ENCODE measurements at regions not wholly inside any gene's neighbourhood (a gene's known extent, or its start where the extent isn't known, plus 50 kb on each side); places are given as distances from the start of the nearest gene placed in this dataset.

DNA sequence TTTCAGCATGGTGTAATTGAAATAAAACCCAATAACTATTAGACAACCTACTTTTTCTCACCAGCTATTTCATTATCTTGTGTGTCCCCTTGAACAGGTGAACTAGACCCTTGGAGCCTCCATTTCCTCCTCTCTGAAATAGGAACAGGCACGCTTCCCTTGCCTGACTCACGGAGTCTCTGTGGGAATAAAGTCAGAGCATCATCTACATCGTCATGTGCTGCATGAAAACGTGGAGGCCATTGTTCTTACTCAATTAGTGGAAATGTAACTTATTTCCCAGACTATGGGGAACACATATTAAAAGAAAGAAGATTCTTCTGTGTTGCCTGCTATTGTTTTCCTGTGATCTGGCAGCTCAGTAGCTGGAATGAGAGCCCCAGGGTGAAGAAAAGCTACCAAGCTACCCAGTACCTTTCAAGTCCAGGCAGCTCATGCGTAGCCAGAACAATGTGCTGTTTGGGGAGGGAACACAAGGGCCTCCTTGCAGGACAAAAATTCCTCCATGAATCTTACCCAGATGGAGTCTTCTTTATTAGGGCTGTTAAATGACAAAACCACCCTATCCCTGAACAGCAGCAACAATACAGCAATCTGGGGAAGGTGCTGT is 59.8 kb downstream of the SOX11 start:
- no peak for DNase-seq

GRCh38 chr2:5756272-5756671 is 64.1 kb downstream of the SOX11 start:
- DNase-seq, result no peak

DNA sequence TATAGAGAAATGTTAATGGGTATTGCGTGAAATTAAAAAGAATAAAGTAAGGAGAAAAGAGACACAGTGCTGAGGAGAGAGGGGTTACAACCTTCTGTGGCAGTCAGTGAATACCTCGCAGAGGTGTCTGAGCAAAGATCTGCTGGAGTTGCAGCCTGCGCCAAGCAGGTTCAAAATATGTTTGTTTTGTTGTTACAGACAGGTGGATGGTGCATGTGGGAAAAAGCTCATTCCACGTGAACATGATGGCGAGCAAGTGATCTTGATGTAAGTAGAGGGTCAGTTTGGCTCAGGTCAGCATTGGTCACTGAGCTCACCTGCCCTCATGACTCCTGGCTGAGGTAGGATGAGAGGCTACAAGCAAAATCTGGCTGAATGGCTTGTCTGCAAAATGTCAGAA is 66.2 kb downstream of the SOX11 start:
- DNase-seq, result no peak

- no peak for DNase-seq
Measured at GRCh38 chr2:5759949-5760348, 67.8 kb downstream of the SOX11 start.

DNA sequence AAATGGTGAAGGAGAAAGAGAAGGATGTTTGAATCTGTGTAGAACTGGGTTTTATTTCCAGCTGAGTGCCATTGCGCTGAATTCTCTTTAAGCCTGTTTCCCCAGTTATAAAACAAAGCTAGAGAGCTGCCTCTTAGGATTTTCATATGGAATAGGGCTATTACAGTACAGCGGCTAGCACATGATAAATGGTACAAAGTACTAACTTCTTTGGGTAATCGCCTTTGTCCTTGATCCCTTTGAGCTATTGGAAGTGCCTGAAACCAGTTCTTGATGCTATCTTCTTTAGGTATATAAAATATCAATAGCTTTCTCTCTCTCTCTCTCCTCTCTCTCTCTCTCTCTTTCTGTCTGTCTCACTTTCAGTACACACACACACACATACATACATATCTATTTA is 71.3 kb downstream of the SOX11 start:
- no peak for DNase-seq

GRCh38 chr2:5764041-5764440 is 71.9 kb downstream of the SOX11 start:
- DNase-seq, result no peak

DNA sequence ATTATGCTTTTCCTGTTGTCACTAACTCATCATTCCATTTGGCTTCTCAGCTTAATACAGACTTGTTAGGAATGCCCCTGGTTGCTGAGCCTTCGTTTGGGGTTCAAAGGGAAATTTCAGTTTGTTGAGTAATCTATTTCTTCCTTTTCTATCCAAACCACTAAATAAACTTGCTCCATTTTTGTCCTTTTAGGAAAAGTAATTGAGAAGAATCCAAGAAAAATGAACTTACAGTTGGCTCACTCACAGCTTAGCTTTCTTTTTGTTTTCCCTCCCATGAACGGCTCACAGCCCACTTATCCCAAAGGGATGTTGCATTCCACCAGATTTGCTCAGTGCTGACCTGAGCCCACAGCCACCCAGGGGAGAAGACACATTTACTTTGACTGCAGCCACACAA is 73.9 kb downstream of the SOX11 start:
- DNase-seq, result no peak

DNA sequence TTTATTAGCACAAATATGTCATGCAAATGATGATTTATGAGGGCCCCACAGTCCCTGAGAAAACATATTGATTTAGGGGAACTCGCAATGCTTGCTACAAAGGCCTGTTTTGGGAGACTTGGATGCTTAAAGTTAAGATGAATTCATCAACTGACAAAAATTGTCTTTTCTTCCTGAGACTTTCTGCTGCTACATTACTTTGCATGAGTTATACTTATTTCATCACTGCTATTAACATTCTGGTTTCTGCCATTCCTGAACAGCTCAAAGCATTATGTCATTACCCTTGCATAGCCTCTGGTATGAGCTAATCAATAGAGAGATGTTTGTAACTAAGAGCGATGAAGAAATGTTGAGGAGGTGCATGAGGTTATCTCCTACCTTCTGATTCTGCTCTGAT is 74.4 kb downstream of the SOX11 start:
- DNase-seq, result no peak

DNA sequence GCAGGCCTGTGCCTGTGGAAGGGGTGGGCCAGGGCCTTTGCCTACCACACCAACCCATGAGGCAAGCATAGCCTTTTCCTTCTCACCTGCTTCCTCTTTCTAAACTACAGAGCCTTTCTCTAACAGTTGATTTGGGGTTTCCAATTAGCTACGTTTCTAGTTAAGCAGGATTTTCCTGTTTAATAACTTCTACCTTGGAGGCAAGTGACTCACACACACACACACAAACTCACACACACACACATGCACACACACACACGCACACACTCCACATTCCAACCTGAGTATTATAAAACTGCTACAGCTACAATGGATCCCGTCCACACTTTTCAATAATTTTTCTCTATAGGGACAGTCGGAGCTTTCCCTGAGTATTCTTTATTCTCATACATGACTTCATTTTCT is 84.9 kb downstream of the SOX11 start:
- DNase-seq, result no peak

DNA sequence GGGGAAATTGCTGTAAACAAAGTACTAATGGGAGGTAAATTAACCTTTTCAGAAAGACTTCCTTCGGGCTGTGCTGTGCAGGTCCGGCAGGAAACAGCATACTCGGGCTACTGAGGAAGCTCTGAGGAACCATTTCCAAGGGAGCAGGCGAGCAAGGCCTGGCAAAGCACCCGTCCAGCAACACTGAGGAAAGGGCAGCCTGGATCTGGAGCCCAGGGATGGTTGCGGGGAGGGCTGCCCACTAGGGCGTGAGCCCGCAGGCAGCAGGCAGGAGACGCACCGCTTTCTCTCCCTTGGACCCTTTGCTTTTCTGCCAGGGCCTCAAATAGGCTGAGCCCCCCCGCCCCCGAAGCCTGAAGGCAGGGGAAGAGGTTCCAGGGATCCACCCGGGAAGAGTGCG is 89.5 kb downstream of the SOX11 start:
- no peak for DNase-seq

GRCh38 chr2:5782103-5782502 is 89.9 kb downstream of the SOX11 start:
- no peak for DNase-seq

DNA sequence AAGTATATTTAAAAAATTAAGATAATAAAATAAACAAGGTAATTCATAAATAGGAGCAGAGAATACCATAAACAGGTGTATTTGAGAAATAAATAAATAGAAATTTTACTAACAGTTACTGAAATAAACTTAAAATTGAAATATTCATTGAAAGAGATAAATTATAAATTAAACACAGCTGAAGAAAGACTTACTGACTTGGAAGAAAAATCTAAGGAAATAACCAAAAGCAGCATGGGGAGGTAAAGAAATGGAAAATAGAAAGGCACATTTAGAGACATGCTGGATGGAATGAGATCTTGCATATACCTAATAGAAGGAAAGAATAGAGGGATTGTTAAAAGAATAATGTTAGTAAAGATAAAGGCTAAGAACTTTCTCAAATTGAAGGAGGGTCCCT is 96.3 kb downstream of the SOX11 start:
- no peak for DNase-seq

DNA sequence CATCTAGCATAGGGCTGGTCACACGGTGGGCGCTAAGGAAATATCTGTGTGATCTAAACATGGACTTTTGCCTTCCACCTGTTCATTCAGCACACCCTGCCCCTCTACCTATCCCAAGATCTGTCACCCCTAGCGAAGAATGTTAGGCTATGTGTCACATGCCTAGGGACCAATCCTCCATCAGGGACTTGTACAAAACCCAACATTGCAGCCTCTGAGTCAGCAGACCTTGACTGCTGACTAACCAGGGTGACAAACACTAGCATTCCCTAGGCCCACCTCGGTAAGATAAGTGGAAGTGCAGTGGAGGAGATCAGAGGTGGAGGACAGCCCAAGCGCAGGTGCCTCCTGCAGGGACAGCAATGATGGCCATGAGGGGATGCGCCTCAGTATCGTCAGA is 99.2 kb downstream of the SOX11 start:
- no peak for DNase-seq

GRCh38 chr2:5794012-5794411 is 101.8 kb downstream of the SOX11 start:
- DNase-seq, result no peak

DNA sequence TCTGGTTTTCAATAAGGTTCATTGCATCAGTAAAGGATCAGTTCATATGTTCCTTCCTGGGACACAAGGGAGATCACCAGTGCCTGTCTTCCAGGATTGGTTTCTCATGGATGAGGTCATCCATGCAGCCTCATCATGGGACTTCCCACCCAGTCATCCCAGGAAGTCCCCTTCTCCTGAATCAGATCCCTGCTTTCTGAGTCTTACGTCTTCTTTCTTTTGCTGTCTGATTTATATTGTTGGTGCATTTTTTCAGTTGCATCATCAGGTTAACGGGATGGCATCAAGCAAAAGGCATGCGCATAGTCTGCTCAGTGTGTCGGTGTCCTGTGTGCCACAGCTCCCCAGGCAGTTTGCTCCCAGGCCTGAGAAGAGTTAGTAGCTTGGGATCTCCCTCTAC is 105.9 kb downstream of the SOX11 start:
- DNase-seq, result no peak

- DNase-seq, result no peak
Measured at GRCh38 chr2:5799348-5799747, 107.2 kb downstream of the SOX11 start.

- DNase-seq, result no peak
Measured at GRCh38 chr2:5803547-5803946, 111.4 kb downstream of the SOX11 start.

- DNase-seq, result no peak
Measured at GRCh38 chr2:5818961-5819600, 126.9 kb downstream of the SOX11 start.

DNA sequence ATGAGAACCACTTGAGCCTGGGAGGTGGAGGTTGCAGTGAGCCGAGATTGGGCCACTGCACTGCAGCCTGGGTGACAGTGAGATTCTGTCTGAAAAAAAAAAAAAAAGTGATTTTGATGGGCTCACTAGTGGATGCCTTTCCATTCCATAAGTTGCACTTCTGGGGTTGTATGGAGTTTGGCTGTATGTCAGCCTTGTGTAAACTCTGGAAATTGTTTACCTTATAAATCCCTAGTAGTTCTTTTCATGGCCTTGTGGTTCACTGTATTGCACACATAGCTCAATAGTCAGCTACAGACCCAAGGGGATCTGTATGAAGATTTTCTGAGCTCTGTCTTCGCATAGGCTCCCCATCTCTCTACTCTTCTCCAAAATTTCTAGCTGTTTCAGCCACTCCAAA is 131.9 kb downstream of the SOX11 start:
- DNase-seq, result no peak

DNA sequence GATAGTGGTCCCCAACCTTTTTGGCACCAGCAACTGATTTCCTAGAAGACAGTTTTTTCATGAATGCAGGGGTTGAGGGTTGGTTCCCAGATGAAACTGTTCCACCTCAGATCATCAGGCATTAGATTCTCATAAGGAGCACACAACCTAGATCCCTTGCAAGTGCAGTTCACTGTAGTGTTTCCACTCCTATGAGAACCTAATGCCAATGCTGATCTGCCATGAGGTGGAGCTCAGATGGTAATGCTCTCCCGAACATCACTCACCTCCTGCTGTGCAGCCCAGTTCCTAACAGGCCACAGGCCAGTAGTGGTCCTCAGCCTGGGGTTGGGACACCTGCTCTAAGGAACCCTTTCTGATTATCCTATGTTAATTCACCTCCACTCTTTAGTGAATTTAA is 133.5 kb downstream of the SOX11 start:
- no peak for DNase-seq

GRCh38 chr2:5826979-5827655 is 134.9 kb downstream of the SOX11 start:
- DNase-seq, result no peak

DNA sequence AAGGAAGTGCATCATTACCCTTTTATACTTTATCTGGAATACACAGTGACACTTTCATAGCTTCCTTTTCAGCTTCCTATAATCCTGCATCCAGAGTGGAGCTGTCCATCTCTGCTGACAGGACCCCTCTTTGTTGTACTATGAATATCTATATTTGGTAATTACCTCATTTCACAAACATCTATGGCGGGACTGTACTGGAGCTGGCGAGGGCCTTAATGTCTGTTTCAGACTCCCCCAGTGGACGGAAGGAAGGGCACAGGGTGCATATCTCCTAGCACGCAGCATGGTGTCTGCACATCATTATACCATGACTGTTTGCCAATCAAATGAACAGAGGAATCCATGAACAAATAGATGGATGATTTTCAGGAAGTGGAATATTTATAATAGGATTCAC is 142.3 kb downstream of the SOX11 start:
- no peak for DNase-seq

DNA sequence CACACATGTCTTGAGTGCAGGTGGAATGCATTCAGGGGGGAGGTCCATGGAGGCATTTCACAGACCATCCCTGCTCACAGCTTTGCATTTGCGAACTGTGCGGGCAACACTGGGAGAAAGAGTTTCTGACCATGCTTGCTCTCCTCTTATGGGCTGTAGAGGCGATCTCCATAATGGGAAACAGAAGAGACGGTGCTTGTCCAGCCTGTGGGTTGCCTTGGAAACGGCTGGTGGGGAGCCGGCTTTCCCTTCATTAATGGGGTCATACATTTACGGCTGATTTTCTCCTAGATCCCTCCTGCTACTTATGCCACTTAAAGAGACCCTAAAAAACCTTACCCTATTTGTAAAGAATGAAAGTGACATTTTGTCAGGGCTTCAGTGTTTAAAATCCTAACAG is 147.4 kb downstream of the SOX11 start:
- no peak for DNase-seq

DNA sequence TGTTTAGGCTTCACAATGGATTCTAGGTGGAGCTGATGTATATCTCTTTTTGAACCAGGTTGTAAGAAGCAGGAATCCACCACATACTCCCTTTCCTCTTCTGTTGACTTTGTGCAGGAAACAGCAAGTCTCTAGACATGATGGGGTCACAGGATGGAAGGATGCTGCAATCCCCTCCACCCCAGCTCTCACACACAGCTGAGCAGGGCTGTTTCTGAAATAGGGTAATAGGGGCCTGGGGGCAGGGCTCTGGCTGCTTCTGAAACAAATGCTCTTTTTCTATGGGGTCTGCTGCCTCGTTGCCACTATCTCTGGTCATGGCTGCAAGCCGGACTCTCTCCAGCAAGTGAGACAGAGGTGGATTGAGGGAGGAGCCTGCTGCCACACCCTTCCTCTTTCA is 148.9 kb downstream of the SOX11 start:
- no peak for DNase-seq

DNA sequence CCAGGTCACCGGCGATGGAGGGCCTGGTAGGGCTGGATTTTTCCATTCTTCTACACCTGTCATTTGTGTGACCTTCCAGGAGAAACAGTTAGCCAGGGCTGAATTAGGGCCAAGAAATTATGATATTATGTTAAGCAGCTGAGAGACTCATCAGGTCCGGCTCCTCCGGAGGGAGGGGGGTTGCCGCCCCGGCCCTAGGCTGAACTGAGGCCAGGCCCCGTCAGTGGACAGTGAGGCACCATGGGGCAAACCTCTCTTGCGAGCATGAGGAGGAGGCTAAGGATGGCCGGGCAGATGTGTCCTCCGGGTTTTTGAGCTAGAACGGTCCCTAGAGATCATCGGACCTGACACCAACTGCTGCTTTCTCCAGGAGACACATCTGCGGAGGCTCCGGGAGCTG is 150.1 kb downstream of the SOX11 start:
- DNase-seq, result no peak

Measured in EL (cell line).